ENCODE measurements at regions not wholly inside any gene's neighbourhood (a gene's known extent, or its start where the extent isn't known, plus 50 kb on each side); places are given as distances from the start of the nearest gene placed in this dataset.

GRCh38 chrX:69083801-69084200, 81.5 kb downstream of the PJA1 start:
- no peak for DNase-seq

DNA sequence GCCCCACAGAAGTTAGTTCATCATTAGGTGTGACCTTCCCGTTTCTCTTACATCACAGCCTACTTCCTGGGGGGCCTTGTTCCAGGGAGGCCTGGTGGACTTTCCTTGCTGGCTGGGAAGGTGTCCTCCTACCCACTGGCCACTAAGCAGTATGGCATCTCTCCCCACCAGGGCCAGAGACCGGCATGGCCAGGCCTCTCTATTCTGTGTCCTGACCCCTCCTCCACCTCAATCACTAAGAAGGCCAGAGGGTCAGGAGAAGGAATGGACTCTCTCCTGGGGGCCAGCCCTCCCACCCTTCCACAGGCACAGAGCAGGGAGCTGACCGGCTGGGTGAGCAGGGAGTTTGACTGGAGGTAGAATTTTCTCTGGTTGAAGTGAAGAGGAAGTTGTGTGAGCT, 81.9 kb downstream of the PJA1 start:
- DNase-seq: no peak

- no peak for DNase-seq
Measured at GRCh38 chrX:69082753-69083150, 82.5 kb downstream of the PJA1 start.

DNA sequence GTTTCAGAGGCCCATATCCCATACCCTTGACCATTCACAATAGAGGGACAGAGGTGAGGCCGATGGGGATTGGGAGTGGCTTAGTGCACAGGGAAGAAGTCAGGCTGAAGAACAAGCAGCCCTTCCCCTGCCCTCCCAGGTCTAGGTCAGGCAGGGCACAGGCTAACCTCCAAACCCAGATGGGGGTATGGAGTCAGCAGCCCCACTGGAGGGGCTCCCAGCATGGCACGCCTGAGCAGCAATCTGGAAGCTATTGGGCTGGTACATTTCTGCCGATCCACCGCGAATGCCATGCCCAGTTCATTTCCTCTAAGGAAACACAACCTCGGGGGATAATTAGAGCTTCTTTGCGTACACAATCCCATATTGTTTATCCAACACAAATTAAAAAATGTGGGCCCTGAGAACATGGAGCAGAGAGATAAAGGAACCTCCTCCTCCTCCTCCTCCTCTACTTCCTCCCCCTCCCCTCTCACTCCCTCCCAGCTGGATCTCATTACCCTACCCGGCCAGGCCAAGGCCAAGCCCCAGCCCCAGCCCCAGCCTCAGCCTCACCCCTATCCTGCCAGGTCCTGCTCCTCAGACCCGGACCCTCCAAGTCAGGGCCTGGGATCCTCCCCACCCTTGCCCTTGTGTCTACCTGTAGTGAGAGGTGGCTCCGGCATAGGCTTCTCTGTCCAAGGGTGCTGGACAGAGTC, 83.0 kb downstream of the PJA1 start:
- DNase-seq: no peak

- DNase-seq: no peak
Measured at GRCh38 chrX:69080855-69081465, 84.3 kb downstream of the PJA1 start.

DNA sequence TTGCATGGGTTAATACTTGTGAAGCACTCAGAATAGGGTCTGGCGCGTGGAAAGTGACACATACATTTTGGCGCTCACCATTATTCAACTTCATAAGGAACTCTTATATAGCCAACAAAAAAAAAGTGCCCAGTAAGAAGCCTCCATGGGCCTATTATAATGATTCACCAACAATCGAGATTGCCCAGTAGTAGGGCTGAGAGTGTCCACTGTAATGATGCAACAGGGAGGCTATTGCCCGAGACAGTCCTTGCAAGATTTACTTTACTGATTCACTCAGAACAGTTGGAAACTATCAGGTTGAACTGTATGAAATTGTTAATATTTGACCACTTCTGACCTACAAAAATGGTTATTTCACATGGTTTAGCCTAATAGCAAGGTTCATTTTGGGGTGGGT, 86.0 kb downstream of the PJA1 start:
- no peak for DNase-seq

DNA sequence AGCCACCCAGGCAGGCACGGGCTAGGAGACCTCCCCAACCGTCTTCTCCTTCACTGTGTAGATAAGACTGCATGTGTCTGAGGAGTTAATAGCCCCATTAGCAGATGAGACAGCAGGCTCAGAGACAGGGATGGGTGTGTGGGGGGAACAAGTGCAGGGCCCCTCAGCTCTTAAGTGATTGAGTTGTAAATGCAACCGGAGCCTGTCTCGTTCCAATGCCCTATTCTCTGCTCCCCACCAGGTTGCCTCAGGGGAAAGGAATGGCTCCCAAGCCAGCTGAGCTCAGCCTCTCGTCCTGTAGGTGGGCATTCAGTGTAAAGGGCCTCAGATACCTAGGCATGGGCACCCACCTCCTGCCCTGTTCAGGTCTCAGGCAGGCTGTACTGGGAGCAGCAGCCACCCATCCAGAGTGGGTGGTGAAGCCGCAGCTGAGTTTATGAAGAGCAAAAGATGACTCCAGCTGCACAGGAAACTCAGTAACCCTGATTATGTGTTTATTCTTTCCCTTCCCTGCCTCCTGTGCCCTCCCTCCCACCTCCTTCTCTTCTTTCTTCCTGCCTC, 87.3 kb downstream of the PJA1 start:
- DNase-seq: no peak

DNA sequence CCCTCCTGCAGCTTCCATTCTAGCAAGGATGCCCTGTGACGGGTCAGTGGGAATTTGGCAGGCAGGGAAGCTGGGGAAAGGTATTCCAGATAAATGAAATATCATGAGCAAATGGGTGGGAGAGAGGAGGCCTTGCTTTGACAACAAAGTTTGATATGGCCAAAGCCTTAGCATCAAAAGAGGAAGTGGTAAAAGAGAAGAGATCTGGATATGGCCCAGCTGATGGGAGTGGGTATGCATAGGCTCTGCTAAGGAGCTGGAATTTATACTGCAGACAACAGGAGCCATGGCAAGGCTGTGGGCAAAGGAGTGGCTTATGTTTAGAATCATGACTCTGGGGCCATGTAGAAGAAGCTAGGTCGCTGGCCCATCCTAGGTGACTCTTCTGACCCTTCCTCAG, 89.2 kb downstream of the PJA1 start:
- no peak for DNase-seq

- DNase-seq: no peak
Measured at GRCh38 chrX:69074726-69075125, 90.5 kb downstream of the PJA1 start.

DNA sequence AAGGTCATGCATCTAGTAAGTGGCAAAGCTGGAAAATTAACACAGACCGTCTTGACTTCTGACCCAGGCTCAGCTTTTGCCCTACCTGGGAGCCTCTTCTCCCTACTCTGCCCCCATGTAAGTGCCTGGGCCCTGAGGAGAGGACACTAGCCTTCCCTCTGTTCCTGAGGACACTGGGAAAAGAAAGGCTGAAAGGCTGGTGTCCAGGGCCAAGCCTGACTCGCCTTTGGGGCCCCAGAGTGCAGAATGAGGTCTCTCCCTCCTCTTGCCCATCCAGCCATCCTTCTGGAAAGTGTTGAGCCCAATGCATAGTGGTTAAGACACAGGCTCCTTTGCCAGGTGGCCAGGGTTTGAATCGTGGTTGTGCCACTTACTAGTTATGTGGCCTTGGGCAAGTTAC, 91.5 kb downstream of the PJA1 start:
- DNase-seq: no peak

DNA sequence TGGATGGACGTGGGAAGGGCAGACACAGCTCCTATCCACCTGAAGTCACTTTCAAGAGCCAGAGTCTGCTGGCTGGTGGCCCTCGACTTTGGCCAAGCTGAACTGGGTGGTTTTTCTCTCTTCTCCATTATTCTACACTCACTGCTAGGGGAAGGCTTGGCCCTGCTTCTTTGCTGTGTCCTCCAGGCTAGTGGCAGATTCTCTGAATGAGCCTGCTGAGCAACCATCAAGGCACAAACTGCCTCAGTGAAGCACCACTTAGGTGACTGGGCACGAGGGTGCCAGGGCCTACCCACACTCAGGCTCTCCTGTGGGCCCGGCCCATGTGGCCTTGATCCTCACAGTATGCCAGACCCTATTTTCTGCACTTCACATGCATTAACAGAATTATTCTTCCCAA, 92.0 kb downstream of the PJA1 start:
- DNase-seq: no peak

DNA sequence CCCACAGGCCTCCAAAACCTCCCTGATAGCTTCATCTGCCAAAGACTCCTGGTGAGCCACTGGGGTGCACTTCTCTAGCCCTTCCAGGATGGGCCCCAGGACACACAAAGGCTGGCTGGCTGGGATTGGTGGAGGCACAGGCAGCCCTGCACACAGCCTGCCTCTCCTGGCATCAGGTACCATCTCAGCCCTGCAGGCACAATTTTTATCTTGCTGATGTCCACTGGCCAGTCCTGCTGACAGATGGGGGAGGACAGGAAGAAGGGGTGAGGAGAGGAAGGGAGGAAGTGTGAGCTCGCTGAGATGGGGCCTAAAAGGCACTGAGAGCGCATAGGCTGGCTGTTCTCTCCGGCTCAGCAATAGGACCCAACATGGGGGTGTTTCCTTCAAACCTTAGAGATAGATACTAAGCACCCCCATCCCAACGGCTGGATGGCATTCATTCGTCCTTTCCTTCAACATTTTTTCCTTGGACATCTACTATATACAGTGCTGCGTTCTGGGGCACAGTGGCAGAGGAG, 92.7 kb downstream of the PJA1 start:
- no peak for DNase-seq

GRCh38 chrX:69070949-69071650, 94.2 kb downstream of the PJA1 start:
- peak in 13 of 56 donors; percentile 0 to 24 (median 5) for DNase-seq

DNA sequence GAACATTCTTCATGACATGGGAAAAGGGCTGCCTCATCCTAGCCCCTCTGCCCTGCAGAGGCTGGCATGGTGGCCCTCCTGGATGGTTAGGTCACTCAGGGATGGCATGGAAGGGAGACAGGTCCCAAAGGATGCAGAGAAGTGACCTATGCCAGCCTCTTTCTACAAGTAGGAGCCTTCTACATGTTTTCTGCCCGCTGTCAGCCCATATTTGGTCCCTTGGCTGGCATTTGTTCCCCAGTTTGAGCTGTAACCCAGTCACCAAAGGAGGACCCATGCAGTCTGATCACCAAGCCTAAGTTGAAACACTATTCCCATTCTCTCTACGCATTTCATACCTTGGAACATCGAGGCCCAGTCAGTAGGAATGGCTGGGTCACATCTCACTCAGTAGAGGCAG, 95.4 kb downstream of the PJA1 start:
- DNase-seq: no peak

GRCh38 chrX:69069086-69069445, 96.2 kb downstream of the PJA1 start:
- no peak for DNase-seq

DNA sequence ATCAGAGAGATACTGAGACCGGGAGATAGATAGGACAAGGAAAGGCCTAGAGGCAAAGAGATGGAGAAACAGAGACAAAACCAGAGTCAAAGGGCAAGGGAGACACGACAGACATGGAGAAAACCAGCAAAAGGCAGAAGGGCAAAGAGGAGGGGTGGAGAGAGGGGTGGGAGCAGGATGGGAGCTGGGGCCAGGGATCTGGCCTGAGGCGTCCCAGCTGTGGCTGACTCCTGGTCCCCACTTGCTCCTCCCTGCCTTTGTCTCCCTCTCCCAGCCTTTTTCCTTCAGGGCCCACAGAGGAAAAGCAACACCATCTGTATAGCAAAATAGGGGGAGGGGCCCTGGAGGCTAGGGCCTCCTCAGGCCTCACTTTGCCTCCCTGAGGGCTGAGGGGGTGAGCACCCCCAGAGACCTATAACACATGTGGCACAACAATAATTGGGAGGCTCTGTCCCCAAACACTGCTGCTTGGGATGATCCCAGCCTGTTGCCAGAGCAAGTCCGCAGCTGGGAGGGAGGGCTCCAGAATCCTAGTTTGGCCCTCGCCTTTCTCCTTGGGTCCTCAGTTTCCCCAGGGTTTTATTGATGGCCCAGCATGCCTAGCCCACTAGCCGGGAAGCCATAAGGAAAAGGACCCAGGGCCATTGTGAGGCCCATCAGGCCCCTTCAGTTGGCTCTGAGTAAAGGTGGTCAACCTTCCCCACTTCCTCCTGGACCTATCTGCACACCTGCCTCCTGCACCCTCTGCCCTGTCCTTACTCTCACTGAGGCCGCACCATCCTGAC, 96.8 kb downstream of the PJA1 start:
- DNase-seq: no peak

DNA sequence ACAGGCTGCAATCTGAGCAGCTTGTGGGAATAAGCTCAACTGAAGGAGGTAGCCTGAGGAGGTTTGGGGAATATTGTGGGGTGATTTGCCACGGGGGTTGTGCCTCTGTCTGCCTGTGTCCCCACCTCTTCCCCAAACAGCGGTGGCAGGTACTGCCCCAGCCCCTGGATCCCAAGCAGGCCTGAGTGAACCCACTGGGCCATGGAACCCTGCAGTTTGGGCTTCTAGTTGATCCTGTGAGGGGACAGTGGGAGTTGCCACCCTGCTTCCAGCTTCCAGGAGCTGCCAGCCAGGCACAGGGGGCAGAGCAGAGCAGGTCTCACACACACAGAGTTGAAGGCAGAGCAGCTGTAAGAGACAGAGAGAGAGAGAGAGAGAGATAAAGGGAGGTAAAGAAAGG, 97.4 kb downstream of the PJA1 start:
- DNase-seq: no peak

DNA sequence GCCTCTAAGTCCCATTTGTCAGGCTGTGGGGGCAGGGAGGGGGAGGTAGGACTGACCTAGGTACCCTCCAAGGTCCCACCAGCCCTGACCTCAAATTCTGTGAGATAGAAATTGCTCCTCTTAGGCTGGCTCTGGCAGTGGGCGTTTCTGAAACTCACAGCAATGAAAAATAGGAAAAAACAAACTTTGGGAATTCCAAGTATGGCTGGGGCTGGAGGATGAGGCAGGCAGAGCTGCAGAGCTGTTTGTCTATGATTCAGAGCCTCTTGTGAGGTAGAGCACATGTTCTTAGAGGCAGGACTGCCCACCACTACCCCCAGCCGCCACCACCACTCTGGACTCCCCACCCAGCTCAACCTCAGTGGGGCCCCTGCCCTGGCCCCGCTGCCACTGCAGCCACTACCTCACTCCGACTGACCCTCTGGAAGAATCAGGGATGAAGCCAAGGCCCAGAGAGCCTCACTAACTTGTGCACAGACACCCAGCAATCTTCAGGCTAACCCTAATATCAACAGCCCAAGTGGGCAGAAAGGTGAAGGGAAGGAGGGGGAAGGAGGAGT, 98.2 kb downstream of the PJA1 start:
- no peak for DNase-seq

- no peak for DNase-seq
Measured at GRCh38 chrX:69066021-69066757, 99.1 kb downstream of the PJA1 start.

- no peak for DNase-seq
Measured at GRCh38 chrX:69065451-69065850, 99.8 kb downstream of the PJA1 start.

GRCh38 chrX:69063486-69063885, 101.8 kb downstream of the PJA1 start:
- DNase-seq: no peak

Data from amygdala (tissue), 56 donors.